IPS-NIHi11 (cell line): ENCODE measurements at regions not wholly inside any gene's neighbourhood (a gene's known extent, or its start where the extent isn't known, plus 50 kb on each side); places are given as distances from the start of the nearest gene placed in this dataset.

ENCODE experiments used
- DNase-seq: peaks from one replicate; pipeline ENCODE4 v3.0.0; 2012; ENCODE audit warnings: mixed read lengths, low spot score

DNA sequence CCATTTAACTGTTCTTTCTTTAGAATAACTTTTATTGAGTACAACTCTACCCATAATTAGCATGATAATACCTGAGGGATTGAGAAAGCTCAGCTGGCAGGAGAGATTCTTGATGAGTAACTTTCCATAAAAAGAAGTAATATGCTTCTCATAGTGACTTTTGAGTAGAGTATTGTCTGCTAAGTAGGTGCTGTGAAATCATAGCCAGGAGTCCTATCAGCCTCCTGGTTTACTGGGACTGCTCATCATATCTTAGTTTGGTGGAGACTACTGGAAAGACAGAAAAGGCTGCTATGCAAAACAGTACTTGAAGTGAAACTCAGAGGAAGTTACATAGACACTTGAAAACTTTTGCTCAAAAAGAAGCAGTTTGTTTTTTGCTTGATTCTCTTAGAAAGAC lies 113.3 kb upstream of the ATP2B1 start:
- DNase-seq: no peak

- no peak for DNase-seq
These were observed 109.0 kb upstream of the ATP2B1 start for GRCh38 chr12:89817501-89818226.

DNA sequence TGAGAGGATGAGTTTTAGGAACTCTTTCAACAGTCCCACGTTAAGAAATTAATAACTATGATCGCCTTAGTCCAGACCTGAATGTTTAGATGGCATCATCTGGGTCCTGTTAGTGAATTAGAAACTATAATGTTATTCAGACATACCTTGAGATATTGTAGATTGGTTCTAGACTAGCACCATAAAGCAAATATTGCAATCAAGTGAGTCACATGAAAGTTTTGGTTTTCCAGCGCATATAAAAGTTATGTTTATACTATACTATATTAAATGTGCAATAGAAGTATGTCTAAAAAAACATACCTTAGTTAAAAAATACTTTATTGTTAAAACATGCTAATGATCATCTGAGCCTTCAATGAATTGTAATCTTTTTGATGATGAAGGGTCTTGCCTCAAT lies 106.6 kb upstream of the ATP2B1 start:
- no peak for DNase-seq

- DNase-seq: no peak
These were observed 94.8 kb upstream of the ATP2B1 start for GRCh38 chr12:89803412-89803811.

DNA sequence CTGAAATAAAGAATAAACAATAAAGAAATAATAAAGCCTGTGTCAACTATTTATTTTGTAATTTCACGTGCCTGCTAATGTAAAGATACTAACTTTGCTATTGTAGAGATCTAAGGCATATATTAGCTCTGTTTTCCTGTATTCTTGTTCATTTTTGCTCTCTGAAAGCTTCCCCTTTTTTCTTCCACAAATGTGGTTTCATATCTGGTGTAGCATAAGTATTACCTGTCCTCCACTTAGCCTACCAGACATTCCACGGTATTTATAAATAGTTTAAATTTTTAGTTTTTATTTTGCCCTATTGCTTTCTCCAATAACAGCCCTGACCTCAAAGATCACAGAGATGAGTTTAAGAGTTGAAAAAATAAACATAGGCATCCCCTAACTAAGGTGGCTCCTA lies 92.6 kb upstream of the ATP2B1 start:
- DNase-seq: no peak

DNA sequence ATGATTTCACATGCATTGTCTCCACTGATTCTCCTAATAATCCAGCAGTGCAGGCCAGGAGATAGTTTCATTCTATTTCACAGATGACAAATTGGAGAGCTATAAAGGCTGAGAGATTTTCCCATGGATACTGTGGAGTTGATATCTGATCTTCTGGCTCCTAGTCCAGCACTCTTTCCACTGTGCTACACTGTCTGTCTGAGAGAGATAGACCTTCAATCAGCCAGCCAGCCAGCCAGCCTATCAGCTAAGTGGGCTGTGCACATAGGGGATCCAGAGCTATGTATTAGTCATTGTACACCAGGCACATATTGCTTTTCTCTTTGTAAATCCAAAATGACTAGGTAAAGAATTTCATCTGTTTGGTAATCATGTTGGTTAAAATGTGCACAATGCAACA lies 91.8 kb upstream of the ATP2B1 start:
- no peak for DNase-seq

- no peak for DNase-seq
These were observed 90.7 kb upstream of the ATP2B1 start for GRCh38 chr12:89799316-89799715.

- no peak for DNase-seq
These were observed 88.8 kb upstream of the ATP2B1 start for GRCh38 chr12:89797436-89797835.

DNA sequence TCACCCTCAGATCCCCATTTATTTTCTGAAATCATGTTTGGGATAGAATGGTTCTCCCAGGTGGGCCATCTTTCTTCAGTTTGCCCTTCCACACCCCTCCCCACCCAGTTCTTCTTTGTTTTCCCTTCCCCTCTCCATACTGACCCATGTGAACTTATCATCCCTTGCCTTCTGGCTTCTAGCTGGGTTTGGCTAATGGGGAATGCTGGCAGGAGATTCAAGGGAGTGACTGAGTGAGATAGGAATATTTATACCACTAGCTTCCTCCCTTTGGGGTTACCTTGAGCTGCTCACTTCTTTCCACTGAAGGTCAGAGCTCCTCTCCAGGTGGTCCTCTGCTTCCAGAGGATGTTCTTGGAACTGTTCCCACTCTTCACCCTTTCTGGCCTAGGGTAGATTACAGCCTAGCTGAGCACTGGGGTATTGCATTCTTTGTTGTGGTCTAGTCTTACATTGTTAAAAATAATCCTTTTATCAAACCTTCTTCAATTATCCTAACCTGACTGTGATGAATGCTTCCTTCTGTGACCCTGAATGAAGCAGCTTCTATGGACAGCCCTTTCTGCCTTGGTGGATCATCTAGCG lies 88.3 kb upstream of the ATP2B1 start:
- DNase-seq: no peak

DNA sequence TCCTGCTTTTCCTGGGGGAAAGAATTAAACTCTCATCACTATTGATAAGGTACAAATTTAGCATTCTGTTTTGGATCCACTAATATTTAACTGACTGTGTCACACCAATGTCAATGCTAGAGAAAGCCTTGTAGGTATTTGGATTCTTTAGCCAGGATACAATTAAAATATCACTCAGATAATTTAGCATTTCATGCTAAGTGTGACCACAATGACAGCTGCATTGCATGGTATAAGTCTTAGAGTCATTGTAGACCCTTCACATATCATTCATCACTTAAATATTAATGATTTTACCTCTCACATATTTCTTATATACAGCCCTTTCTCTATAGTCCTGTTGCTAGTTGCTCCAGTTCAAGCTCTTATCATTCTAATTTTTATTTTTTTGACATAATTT lies 85.3 kb upstream of the ATP2B1 start:
- no peak for DNase-seq

DNA sequence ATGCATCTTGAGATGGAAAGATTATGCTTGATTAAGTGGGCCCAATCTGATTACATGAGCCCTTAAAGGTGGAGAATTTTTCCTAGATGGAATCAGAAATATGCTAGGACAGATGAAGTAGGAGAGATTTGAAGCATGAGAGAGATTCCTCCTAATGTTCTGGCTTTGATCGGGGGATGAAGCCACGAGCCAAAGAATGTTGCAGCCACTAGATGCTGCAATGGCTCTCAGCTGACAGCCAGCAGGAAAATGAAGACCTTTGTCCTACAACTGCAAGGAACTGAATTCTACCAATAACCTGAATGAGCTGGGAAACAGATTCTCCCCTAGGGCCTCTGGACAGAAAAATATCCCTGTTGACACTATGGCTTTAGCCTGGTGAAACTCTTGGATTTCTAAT lies 82.6 kb upstream of the ATP2B1 start:
- no peak for DNase-seq

- DNase-seq: no peak
These were observed 81.2 kb upstream of the ATP2B1 start for GRCh38 chr12:89789862-89790261.

DNA sequence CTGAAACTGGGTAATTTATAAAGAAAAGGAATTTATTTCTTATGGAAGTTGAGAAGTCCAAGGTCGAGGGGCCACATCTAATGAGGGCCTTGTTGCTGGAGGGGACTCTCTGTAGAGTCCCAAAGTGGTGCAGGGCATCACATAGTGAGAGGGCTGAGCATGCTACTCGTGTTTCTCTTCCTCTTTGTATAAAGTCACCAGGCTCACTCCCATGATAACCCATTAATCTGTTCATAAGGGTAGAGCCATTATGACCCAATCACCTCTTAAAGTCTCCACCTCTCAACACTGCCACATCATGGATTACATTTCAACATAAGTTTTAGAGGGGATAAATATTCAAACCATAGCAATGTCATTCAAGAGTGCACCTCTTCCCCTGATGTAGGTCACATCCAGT lies 79.1 kb upstream of the ATP2B1 start:
- no peak for DNase-seq

- DNase-seq: no peak
These were observed 77.7 kb upstream of the ATP2B1 start for GRCh38 chr12:89786177-89786810.

DNA sequence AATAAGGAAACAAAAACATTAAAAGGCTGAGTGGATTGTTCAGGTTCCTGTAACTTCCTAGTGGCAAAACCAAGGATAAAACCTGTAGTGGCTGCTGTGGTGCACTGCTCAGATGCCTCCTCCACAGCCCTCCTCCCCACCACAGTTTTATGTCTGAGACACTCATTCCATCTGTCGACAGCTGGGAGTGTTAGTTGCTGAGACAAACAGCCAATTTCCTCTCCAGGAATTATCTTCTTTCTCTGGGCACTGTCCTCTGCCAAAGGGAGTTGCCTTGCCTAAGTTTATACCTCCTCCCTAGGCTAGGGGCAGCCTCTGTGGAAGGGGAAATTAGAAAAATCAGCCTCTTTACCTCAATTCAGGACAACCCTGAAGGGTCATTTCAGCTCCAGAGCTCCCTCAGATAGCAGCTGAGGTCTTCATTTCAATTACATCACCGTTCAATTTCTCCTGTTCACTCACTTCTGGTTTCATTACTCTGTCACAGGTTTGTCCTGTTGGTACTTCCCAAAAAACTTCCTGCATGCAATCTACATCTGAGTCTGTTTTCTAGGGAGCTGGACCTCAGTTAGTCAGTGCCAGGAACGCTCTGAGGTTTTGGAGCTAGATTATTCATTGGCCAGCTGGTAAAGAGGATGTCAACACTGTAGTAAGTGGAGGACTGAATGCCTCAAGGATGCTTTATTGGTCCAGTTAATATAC lies 74.9 kb upstream of the ATP2B1 start:
- no peak for DNase-seq

- DNase-seq: no peak
These were observed 74.2 kb upstream of the ATP2B1 start for GRCh38 chr12:89782807-89783206.

GRCh38 chr12:89781946-89782550 lies 73.4 kb upstream of the ATP2B1 start:
- DNase-seq: no peak

DNA sequence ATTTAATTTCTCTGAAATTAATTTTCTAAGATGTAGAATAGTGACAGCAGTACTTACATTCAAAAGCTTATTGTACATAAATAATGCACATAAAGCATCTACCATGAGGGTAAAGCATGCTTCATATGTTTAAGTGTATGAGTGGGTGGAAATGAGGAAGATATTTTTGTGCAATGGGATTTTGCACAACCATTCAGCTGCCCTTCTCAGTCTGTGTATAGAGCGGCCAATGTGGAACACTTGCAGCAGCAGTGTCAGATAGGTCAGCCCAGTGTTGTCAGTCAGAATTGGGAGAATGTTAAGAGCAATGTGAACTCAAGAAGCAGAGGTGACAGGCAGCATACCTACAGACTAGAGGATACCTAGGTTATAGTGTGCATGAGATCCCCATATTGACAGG lies 72.5 kb upstream of the ATP2B1 start:
- no peak for DNase-seq

GRCh38 chr12:89779090-89779489 lies 70.5 kb upstream of the ATP2B1 start:
- no peak for DNase-seq

DNA sequence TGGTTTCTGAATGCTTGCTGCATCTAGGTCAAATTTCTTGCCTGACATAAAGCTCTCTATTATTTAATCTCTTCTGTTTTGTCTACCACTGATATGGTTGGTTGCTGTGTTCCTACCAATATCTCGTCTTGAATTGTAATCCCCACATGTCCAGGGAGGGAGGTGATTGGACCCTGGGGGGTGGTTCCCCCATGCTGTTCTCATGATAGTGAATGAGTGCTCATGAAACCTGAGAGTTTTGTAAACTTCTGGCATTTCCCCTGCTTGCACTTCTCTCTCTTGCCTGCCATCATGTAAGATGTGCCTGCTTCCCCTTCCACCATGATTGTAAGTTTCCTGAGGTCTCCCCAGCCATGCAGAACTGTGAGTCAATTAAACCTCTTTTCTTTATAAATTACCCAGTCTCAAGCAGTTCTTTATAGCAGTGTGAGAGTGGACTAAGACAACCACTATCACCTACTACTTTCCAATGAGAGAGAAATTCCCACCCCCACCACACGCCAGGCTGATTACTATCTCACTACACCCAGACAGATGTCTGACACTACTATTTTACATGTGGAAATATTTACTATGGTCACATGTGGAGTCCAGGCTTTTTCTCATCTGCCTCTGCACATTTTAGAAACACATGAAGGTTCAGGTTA lies 69.2 kb upstream of the ATP2B1 start:
- DNase-seq: no peak

DNA sequence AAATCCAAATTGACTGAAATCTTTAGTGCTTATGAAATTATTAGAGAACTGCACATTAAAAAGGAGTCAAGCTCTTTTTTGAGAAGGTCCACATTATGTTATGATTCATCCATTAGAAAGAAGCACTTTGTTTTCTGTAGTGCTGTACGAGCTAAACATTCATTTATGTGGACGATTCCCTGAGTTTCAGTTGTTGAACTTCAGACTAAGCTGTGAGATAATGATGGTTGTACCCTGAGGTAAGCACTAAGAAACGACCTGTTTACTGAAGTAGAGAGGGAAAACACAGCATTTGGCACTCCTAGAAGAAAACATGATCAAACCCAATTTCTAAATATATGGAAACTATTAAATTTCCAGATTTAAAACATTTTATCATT lies 67.3 kb upstream of the ATP2B1 start:
- DNase-seq: no peak
